HG02610 (cell line): ENCODE measurements at regions not wholly inside any gene's neighbourhood (a gene's known extent, or its start where the extent isn't known, plus 50 kb on each side); places are given as distances from the start of the nearest gene placed in this dataset.

Source experiments
- ATAC-seq: cut with Tn5 transposase; IDR thresholded peaks from one replicate; pipeline ENCODE4 v1.9.1; 2021; ENCODE audit warnings: mild to moderate bottlenecking, moderate library complexity; ENCODE audit not compliant: unreplicated experiment

- no peak for ATAC-seq
Measured at GRCh38 chr12:115859231-115859630, 418.3 kb downstream of the MED13L start.

DNA sequence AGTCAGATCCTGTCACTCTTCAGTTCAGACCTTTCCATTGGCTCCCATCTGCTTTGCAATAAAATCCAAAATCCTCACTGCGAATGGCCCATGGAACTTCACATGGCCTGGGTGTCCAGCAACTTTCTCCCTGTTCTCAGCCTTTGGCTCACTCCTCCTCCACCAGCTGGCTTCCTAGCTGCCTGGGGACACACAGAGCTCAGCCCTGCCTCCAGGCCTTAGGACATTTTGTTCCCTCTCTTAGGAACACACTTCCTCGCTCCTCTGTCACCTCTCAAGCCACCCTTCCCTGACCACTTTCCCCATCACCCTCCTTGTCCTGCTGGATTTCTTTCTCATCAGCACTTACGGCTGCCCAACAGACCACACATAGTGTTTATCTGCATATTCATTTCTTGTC is 419.6 kb downstream of the MED13L start:
- ATAC-seq, result no peak

- ATAC-seq, result no peak
Measured at GRCh38 chr12:115857160-115857920, 420.2 kb downstream of the MED13L start.

DNA sequence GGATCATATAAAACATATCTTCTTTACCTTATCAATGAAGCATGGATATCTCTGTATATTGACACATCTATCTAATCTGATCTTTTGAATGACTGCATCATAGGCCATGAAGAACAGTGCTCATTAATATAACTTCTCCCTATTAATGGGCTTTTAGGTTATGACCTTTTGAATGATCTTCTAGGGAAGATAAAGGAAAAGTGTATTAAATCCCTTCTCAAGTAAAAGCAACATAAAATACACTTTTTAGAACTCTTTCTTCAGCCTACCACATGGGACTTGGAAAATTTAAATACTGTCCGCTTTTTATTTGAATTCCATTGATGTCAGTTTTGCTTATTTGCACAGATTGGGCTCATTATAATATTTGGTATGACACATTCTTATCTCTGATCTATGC is 425.4 kb downstream of the MED13L start:
- no peak for ATAC-seq

DNA sequence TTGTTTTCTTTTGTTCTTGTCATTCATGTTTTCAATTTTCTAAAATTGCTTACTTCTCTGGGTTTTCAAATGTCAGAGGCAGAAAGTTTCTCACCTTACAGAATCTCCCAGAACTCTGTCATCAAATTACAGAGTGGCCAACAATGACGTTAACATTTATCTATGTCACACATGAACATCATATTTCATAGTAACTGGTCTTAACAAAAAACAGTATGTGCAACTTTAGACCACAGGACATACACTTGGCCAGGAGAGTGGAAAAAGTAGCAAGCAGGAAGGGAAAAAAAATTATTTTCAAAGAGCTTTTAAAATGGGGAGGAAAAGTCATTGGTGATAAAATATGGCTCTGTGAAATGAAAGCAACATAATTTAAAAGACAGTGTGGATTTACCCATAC is 426.5 kb downstream of the MED13L start:
- no peak for ATAC-seq

DNA sequence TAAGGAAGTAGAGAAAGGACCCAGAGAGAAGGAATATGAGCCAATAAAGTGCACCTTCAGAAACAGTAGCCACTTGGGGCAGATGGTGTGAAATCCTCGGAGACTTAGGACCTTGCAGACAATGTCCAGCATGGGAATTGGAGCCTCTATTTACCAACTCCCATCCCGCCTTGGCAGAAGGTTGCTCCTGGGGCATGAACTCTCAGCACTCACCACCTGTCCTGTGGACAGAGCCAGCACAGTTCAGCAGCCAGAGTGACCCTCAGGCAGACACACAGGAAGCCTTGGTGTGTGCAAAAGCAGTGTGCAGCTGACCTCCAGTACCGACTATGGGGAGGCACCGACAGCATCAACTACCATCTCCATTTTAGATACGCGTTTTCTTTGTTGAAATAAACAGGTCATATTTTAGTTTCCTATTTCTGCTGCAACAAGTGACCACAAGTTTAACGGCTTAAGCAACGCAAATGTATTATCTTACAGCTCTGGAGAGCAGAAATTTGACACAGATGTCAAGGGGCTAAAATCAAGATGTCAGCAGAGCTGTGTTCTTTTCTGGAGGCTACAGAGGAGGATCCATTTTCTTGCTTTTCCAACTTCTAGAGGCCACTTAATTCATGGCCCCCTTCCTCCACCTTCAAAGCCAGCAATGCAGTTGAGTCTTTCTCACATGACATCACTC is 428.1 kb downstream of the MED13L start:
- no peak for ATAC-seq

- no peak for ATAC-seq
Measured at GRCh38 chr12:115847398-115847797, 430.1 kb downstream of the MED13L start.

- no peak for ATAC-seq
Measured at GRCh38 chr12:115846516-115846915, 431.0 kb downstream of the MED13L start.

GRCh38 chr12:115840159-115840558 is 437.3 kb downstream of the MED13L start:
- no peak for ATAC-seq

GRCh38 chr12:115838952-115839351 is 438.5 kb downstream of the MED13L start:
- no peak for ATAC-seq

DNA sequence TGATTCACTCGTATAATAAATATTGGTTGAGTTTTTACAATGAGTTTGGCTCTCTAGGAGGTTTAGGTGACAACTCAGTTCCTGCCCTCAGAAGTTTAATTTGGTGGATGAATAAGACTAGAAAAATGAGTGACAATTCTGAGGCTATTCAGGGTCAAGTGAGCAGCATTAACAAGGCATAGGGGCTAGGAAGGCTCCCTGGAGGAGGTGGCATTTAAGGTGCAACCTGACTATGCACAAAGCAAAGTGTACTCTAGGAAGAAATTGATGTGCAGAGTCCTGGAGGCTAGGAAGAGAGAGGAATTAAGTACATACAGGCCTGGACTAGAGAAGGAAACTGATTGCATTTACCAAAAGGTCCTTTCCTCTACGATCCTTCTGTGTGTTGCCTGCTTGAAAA is 440.3 kb downstream of the MED13L start:
- no peak for ATAC-seq

DNA sequence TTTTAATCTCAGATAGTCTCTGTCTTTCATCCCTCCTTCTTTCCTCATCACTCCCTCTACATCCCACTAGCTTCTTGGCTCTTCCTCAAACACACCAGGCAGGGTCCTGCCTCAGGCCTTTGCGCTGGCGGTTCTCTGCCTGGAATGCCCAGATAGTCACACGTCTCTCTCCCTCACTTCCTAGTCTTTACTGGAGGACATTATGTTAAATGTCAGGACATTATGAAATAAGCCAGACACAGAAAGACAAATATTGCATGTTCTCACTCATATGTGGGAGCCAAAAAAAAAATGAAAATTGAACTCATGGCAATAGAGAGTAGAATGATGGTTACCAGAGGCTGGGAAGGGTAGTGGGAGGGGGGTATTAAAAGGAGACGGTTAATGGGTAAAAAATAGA is 442.0 kb downstream of the MED13L start:
- ATAC-seq, result no peak

- no peak for ATAC-seq
Measured at GRCh38 chr12:115833704-115834103, 443.8 kb downstream of the MED13L start.

GRCh38 chr12:115830633-115831032 is 446.9 kb downstream of the MED13L start:
- no peak for ATAC-seq

- ATAC-seq, result no peak
Measured at GRCh38 chr12:115830070-115830469, 447.4 kb downstream of the MED13L start.

- no peak for ATAC-seq
Measured at GRCh38 chr12:115828168-115828567, 449.3 kb downstream of the MED13L start.

- no peak for ATAC-seq
Measured at GRCh38 chr12:115824936-115825602, 452.4 kb downstream of the MED13L start.

GRCh38 chr12:115823635-115824034 is 453.9 kb downstream of the MED13L start:
- no peak for ATAC-seq

DNA sequence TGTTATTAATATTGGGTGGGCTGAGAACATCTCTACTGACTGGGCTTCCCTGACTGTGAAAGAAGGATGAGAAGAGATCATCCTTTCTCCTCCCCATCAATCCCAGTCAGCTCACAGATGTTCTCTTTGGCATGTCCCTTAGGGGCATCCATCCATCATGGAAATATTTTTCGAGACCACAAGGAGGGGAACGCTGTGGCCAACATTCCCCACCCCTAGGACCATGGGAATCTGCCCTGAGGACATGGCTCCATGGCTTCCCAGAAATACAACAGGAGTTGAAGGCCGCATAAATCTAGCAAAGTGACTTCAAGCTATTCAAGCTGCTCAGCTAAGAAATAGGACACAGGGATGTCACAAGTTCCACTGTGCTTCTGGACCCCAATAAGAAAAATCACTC is 456.8 kb downstream of the MED13L start:
- ATAC-seq, result no peak

DNA sequence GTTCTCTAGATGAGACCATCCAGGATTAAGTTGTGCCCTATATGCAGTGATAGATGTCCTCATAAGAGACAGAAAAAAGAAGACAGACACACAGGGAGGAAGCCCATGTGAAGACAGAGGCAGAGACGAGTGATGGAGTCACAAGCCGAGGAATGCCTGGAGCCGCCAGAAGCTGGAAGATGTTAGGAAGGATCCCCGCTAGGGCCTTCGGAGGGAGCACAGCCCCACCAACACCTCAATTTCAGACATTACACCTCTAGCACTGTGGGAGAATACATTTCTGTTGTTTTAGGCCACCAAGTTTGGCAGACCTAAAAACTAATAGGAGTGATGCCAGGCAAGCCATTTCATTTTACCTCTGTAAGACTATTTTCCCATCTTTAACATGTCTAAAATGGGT is 458.5 kb downstream of the MED13L start:
- no peak for ATAC-seq

DNA sequence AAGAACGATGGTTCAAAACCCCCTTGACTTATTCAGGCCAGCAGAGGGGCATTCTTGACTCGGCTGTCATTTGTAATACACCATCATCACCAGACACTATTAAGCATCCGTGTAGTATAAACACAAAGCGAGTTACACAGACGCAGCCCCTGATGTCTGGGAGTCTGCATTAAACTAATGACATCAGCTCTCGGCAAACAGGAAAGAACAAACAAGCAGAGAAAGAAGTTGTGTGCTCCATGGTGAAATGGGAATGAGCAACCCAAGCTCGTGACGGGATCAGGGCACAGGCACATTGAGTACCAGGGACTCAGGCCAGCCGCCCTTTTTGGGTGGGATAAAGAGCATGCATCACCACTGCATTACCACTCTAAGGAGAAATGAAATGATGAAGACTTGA is 460.1 kb downstream of the MED13L start:
- ATAC-seq, result no peak

GRCh38 chr12:115815924-115816323 is 461.6 kb downstream of the MED13L start:
- ATAC-seq, result no peak
